Panc1 (cell line): ENCODE measurements at regions not wholly inside any gene's neighbourhood (a gene's known extent, or its start where the extent isn't known, plus 50 kb on each side); places are given as distances from the start of the nearest gene placed in this dataset.

Source experiments
- TF ChIP-seq, protein P1 (sequence below), 2 experiments: IDR thresholded peaks; 2 replicates each; pipeline ENCODE4 v1.6.1; 2011 to 2012; ENCODE audit warnings: low read depth in 2 of 2, control low read depth in 1 of 2, low read length in 1 of 2, mild to moderate bottlenecking in 1 of 2, moderate library complexity in 1 of 2; ENCODE audit not compliant: insufficient read depth in 1 of 2
- TF ChIP-seq, protein P2 (sequence below): fragments of 450-650 bp; IDR thresholded peaks from 2 replicates; pipeline ENCODE4 v1.5.1; 2017; ENCODE audit warnings: mild to moderate bottlenecking

DNA sequence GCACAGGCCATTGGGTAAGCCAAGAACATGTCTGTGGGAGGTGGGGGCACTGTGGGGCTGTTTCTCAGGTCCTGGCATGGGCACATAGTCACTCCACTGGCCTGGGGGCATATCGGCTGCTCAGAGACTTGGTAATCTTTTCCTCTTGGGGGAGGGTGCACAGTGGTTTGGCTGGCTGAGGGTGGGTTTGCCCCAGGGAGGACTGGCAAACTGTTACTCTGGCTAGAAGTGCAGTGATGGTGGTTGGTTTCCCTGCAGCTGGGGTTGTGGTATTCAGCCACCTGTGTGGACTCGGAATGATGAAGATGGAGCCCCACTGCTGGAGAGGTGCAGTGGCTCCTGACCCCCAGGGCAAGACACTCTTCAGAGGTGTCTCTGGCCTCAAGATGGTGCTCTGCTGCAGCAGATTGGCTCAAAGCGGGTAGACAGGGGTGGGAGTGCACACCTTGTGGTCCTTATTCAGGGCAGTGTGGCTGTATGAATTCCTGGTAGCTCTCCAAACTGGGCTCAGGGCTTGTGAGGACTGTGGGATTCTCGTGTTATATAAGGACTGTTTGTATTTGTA, 74.1 kb upstream of the DDHD1 start:
- TF ChIP-seq, protein P1, sequence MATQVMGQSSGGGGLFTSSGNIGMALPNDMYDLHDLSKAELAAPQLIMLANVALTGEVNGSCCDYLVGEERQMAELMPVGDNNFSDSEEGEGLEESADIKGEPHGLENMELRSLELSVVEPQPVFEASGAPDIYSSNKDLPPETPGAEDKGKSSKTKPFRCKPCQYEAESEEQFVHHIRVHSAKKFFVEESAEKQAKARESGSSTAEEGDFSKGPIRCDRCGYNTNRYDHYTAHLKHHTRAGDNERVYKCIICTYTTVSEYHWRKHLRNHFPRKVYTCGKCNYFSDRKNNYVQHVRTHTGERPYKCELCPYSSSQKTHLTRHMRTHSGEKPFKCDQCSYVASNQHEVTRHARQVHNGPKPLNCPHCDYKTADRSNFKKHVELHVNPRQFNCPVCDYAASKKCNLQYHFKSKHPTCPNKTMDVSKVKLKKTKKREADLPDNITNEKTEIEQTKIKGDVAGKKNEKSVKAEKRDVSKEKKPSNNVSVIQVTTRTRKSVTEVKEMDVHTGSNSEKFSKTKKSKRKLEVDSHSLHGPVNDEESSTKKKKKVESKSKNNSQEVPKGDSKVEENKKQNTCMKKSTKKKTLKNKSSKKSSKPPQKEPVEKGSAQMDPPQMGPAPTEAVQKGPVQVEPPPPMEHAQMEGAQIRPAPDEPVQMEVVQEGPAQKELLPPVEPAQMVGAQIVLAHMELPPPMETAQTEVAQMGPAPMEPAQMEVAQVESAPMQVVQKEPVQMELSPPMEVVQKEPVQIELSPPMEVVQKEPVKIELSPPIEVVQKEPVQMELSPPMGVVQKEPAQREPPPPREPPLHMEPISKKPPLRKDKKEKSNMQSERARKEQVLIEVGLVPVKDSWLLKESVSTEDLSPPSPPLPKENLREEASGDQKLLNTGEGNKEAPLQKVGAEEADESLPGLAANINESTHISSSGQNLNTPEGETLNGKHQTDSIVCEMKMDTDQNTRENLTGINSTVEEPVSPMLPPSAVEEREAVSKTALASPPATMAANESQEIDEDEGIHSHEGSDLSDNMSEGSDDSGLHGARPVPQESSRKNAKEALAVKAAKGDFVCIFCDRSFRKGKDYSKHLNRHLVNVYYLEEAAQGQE (IDR thresholded peaks at IDR 0.05; ENCODE audit: insufficient read depth in 1 of 2, low read depth in 2 of 2, low read length in 1 of 2), result no peak
- TF ChIP-seq, protein P2, sequence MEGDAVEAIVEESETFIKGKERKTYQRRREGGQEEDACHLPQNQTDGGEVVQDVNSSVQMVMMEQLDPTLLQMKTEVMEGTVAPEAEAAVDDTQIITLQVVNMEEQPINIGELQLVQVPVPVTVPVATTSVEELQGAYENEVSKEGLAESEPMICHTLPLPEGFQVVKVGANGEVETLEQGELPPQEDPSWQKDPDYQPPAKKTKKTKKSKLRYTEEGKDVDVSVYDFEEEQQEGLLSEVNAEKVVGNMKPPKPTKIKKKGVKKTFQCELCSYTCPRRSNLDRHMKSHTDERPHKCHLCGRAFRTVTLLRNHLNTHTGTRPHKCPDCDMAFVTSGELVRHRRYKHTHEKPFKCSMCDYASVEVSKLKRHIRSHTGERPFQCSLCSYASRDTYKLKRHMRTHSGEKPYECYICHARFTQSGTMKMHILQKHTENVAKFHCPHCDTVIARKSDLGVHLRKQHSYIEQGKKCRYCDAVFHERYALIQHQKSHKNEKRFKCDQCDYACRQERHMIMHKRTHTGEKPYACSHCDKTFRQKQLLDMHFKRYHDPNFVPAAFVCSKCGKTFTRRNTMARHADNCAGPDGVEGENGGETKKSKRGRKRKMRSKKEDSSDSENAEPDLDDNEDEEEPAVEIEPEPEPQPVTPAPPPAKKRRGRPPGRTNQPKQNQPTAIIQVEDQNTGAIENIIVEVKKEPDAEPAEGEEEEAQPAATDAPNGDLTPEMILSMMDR, result no peak
